Testis (tissue), 2 donors: ENCODE measurements at regions not wholly inside any gene's neighbourhood (a gene's known extent, or its start where the extent isn't known, plus 50 kb on each side); places are given as distances from the start of the nearest gene placed in this dataset.

Experiments used
- CTCF ChIP-seq, 3 experiments: fragments of 450-650 bp in 2 of 3; fragments of 200-600 bp in 1 of 3; sonication (generic) in 1 of 3; IDR thresholded peaks; one replicate each; pipeline ENCODE4 v1.5.1; 2016 to 2019; ENCODE audit warnings: antibody characterized with exemption in 3 of 3, mild to moderate bottlenecking in 2 of 3, moderate library complexity in 1 of 3
- POLR2A ChIP-seq: fragments of 450-650 bp; IDR thresholded peaks from one replicate; pipeline ENCODE4 v1.6.1; 2017; ENCODE audit warnings: antibody characterized with exemption, mild to moderate bottlenecking, moderate library complexity

GRCh38 chr1:30619619-30620018 lies 103.8 kb downstream of the MATN1 start:
- TF ChIP-seq CTCF (IDR thresholded peaks at IDR 0.05): no peak
- no peak for TF ChIP-seq POLR2A
